ENCODE measurements at regions not wholly inside any gene's neighbourhood (a gene's known extent, or its start where the extent isn't known, plus 50 kb on each side); places are given as distances from the start of the nearest gene placed in this dataset.
A peak's percentile ranks its signal among the peaks of the same experiment; 100 is the strongest.

GRCh38 chr1:55898181-55898580, 681.2 kb downstream of the PLPP3 start:
- Mint-ChIP-seq H3K4me3 (no peak overlapping the region), H3K4me1 (no peaks in the 10 kb centered on the region), H3K27ac (no peak overlapping the region), H3K36me3 (ENCODE audit: low read depth) (no peaks in the 10 kb centered on the region), H3K27me3 (ENCODE audit: insufficient read depth) (peaks cover 3% of the 10 kb centered on the region), H3K9me3 (peaks cover 13% of the 10 kb centered on the region)
- Histone ChIP-seq H3K9ac (ENCODE audit: extremely low read depth, low read length, poor library complexity, severe bottlenecking) (no peak overlapping the region), H3K27ac (ENCODE audit: low read depth, low read length) (no peak overlapping the region), H3K36me3 (ENCODE audit: control insufficient read depth, insufficient read depth, low read length) (no peaks in the 10 kb centered on the region), H3K9me3 (ENCODE audit: control insufficient read depth, low read length) (peaks cover 6% of the 10 kb centered on the region), H3K4me3 (ENCODE audit: low read length) (no peak overlapping the region), H3K27me3 (ENCODE audit: control insufficient read depth, insufficient read depth, low read length, poor library complexity, severe bottlenecking) (no peaks in the 10 kb centered on the region), H3K4me1 (ENCODE audit: control insufficient read depth, insufficient read depth, low read length) (no peaks in the 10 kb centered on the region)
- WGBS, 2 experiments (ENCODE audit: insufficient coverage in 1 of 2, insufficient read length in 1 of 2), result 85% methylated on average over 1 of the region's 1 CpG; no CpG with 5 or more reads in 1 of the 2 experiments
- no peak for TF ChIP-seq CTCF (conservative IDR thresholded peaks at IDR 0.05)
- no peak for DNase-seq

- 93 to 100% methylated on average over 1 to 4 of the region's 5 CpGs for WGBS, 2 experiments (ENCODE audit: insufficient coverage in 1 of 2, insufficient read length in 1 of 2)
- H3K9ac ChIP-seq (ENCODE audit: extremely low read depth, low read length, poor library complexity, severe bottlenecking), result no peak overlapping the region
- DNase-seq, result no peak
- H3K27ac Mint-ChIP-seq, result no peak overlapping the region
- H3K36me3 Mint-ChIP-seq (ENCODE audit: low read depth), result no peaks in the 10 kb centered on the region
- H3K27me3 Mint-ChIP-seq (ENCODE audit: insufficient read depth), result peaks cover 3% of the 10 kb centered on the region
- H3K4me1 ChIP-seq (ENCODE audit: control insufficient read depth, insufficient read depth, low read length), result no peaks in the 10 kb centered on the region
- no peaks in the 10 kb centered on the region for H3K4me1 Mint-ChIP-seq
- no peak overlapping the region for H3K4me3 ChIP-seq (ENCODE audit: low read length)
- no peak for TF ChIP-seq CTCF (conservative IDR thresholded peaks at IDR 0.05)
- H3K27me3 ChIP-seq (ENCODE audit: control insufficient read depth, insufficient read depth, low read length, poor library complexity, severe bottlenecking), result no peaks in the 10 kb centered on the region
- H3K9me3 ChIP-seq (ENCODE audit: control insufficient read depth, low read length), result peaks cover 10% of the 10 kb centered on the region
- peaks cover 17% of the 10 kb centered on the region for H3K9me3 Mint-ChIP-seq
- H3K27ac ChIP-seq (ENCODE audit: low read depth, low read length), result no peak overlapping the region
- no peaks in the 10 kb centered on the region for H3K36me3 ChIP-seq (ENCODE audit: control insufficient read depth, insufficient read depth, low read length)
- H3K4me3 Mint-ChIP-seq, result no peak overlapping the region
Measured at GRCh38 chr1:55896210-55896609, 681.0 kb upstream of the USP24 start.

GRCh38 chr1:55894521-55894920, 679.4 kb upstream of the USP24 start:
- H3K36me3 ChIP-seq (ENCODE audit: control insufficient read depth, insufficient read depth, low read length), result no peaks in the 10 kb centered on the region
- whole genome bisulfite sequencing, 2 experiments (ENCODE audit: insufficient coverage in 1 of 2, insufficient read length in 1 of 2), result 99% methylated on average over 2 of the region's 2 CpGs; no CpG with 5 or more reads in 1 of the 2 experiments
- Mint-ChIP-seq H3K9me3 (peaks cover 11% of the 10 kb centered on the region), H3K27me3 (ENCODE audit: insufficient read depth) (peaks cover 3% of the 10 kb centered on the region), H3K36me3 (ENCODE audit: low read depth) (no peaks in the 10 kb centered on the region), H3K27ac (no peak overlapping the region), H3K4me3 (no peak overlapping the region), H3K4me1 (no peaks in the 10 kb centered on the region)
- H3K27me3 ChIP-seq (ENCODE audit: control insufficient read depth, insufficient read depth, low read length, poor library complexity, severe bottlenecking), result no peaks in the 10 kb centered on the region
- no peak overlapping the region for H3K4me3 ChIP-seq (ENCODE audit: low read length)
- TF ChIP-seq CTCF (conservative IDR thresholded peaks at IDR 0.05), result peak; percentile 15
- DNase-seq, result no peak
- no peaks in the 10 kb centered on the region for H3K4me1 ChIP-seq (ENCODE audit: control insufficient read depth, insufficient read depth, low read length)
- H3K9ac ChIP-seq (ENCODE audit: extremely low read depth, low read length, poor library complexity, severe bottlenecking), result no peak overlapping the region
- H3K9me3 ChIP-seq (ENCODE audit: control insufficient read depth, low read length), result peaks cover 9% of the 10 kb centered on the region
- H3K27ac ChIP-seq (ENCODE audit: low read depth, low read length), result no peak overlapping the region

All from endodermal cell (in vitro differentiated cells).